ENCODE measurements at regions not wholly inside any gene's neighbourhood (a gene's known extent, or its start where the extent isn't known, plus 50 kb on each side); places are given as distances from the start of the nearest gene placed in this dataset.

DNA sequence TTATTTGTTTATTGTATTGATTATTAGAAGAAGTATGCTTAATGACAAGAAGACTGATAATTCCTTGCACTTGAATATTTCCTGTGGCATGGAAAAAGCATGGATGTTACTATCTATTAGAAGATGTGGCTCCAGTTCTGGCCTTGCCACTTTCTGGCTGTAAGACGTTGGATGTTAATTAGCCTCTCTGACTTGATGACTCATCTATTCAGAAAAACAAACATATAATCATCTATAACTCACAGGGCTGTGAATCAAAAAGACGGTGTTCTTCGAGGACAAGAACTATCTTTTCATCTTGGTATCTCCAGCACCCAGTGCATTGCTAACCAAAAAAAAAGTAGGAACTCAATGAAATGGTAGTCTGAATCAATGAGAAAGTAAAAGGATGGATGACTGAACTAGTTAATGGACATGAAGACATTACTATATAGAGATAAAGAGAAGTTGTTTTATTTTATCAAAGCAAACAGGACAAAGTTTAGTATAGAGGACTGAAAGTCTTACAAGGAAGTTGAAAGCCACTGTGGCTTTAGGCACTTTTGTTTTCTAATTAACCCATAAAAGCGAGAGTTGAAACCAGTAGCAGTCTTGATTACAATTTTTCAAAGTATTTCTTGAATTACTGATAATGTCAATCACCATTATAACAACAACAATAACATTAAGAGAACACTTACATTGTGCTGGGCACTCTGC, 145.3 kb downstream of the RND3 start:
- CTCF ChIA-PET = no interaction called here
- intact Hi-C loops (cut with micrococcal nuclease; ENCODE audit: unreplicated experiment) = no loop called here
- BruUV-seq (replicated peaks) = no TSS peak

GRCh38 chr2:150339951-150340350, 147.5 kb downstream of the RND3 start:
- in situ Hi-C loops (cut with HindIII; ENCODE audit: low pct_unique_long_range_greater_than_20kb, low sequenced_read_pairs) = no loop called here
- H3K4me1 ChIP-seq (ENCODE audit: control insufficient read depth, insufficient read depth, low read length) = no peaks in the 10 kb centered on the region
- H3K4me3 ChIP-seq (ENCODE audit: low read depth in 2 of 2, low read length in 2 of 2) = no peak overlapping the region
- H3K27ac ChIP-seq (ENCODE audit: low read length) = no peak overlapping the region
- intact Hi-C loops (cut with micrococcal nuclease; ENCODE audit: unreplicated experiment) = no loop called here
- DNase-seq (ENCODE audit: low read depth, low spot score) (no peak), ATAC-seq (no peak)
- H3K36me3 ChIP-seq (ENCODE audit: control insufficient read depth, insufficient read depth, low read length) = no peaks in the 10 kb centered on the region
- ChIA-PET CTCF (no interaction called here), POLR2A (no interaction called here)
- no peaks in the 10 kb centered on the region for H3K27me3 ChIP-seq (ENCODE audit: control insufficient read depth, insufficient read depth, low read length)
- TF ChIP-seq TCF7L2 (IDR thresholded peaks at IDR 0.05; ENCODE audit: low read depth, low read length) (no peak), POLR2AphosphoS5 (IDR thresholded peaks at IDR 0.05; ENCODE audit: low read depth, low read length) (no peak), SIN3A (IDR thresholded peaks at IDR 0.05; ENCODE audit: borderline replicate concordance, insufficient read depth, low read depth, low read length) (no peak), CTCF (IDR thresholded peaks at IDR 0.05) (no peak)
- TF ChIP-seq, protein P1, sequence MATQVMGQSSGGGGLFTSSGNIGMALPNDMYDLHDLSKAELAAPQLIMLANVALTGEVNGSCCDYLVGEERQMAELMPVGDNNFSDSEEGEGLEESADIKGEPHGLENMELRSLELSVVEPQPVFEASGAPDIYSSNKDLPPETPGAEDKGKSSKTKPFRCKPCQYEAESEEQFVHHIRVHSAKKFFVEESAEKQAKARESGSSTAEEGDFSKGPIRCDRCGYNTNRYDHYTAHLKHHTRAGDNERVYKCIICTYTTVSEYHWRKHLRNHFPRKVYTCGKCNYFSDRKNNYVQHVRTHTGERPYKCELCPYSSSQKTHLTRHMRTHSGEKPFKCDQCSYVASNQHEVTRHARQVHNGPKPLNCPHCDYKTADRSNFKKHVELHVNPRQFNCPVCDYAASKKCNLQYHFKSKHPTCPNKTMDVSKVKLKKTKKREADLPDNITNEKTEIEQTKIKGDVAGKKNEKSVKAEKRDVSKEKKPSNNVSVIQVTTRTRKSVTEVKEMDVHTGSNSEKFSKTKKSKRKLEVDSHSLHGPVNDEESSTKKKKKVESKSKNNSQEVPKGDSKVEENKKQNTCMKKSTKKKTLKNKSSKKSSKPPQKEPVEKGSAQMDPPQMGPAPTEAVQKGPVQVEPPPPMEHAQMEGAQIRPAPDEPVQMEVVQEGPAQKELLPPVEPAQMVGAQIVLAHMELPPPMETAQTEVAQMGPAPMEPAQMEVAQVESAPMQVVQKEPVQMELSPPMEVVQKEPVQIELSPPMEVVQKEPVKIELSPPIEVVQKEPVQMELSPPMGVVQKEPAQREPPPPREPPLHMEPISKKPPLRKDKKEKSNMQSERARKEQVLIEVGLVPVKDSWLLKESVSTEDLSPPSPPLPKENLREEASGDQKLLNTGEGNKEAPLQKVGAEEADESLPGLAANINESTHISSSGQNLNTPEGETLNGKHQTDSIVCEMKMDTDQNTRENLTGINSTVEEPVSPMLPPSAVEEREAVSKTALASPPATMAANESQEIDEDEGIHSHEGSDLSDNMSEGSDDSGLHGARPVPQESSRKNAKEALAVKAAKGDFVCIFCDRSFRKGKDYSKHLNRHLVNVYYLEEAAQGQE (IDR thresholded peaks at IDR 0.05; ENCODE audit: insufficient read depth in 1 of 2, low read depth in 2 of 2, low read length in 1 of 2) = no peak
- no peaks in the 10 kb centered on the region for H3K9me3 ChIP-seq (ENCODE audit: control insufficient read depth, insufficient read depth, low read depth, low read length)
- BruUV-seq (replicated peaks) = no TSS peak

More for the DNA sequence above, 145.3 kb downstream of the RND3 start:
- Histone ChIP-seq H3K27me3 (ENCODE audit: control insufficient read depth, insufficient read depth, low read length) (no peaks in the 10 kb centered on the region), H3K9me3 (ENCODE audit: control insufficient read depth, insufficient read depth, low read depth, low read length) (no peaks in the 10 kb centered on the region), H3K4me3 (ENCODE audit: low read depth in 2 of 2, low read length in 2 of 2) (no peak overlapping the region), H3K27ac (ENCODE audit: low read length) (no peak overlapping the region), H3K4me1 (ENCODE audit: control insufficient read depth, insufficient read depth, low read length) (no peaks in the 10 kb centered on the region), H3K36me3 (ENCODE audit: control insufficient read depth, insufficient read depth, low read length) (no peaks in the 10 kb centered on the region)
- DNase-seq (ENCODE audit: low read depth, low spot score) (no peak), ATAC-seq (no peak)
- in situ Hi-C loops (cut with HindIII; ENCODE audit: low pct_unique_long_range_greater_than_20kb, low sequenced_read_pairs) = no loop called here
- TF ChIP-seq, protein P1 (IDR thresholded peaks at IDR 0.05; ENCODE audit: insufficient read depth in 1 of 2, low read depth in 2 of 2, low read length in 1 of 2) = no peak
- TF ChIP-seq POLR2AphosphoS5 (IDR thresholded peaks at IDR 0.05; ENCODE audit: low read depth, low read length) (no peak), TCF7L2 (IDR thresholded peaks at IDR 0.05; ENCODE audit: low read depth, low read length) (no peak), SIN3A (IDR thresholded peaks at IDR 0.05; ENCODE audit: borderline replicate concordance, insufficient read depth, low read depth, low read length) (no peak), CTCF (IDR thresholded peaks at IDR 0.05) (no peak)
- POLR2A ChIA-PET = no interaction called here
